HCT116 (cell line): ENCODE measurements at regions not wholly inside any gene's neighbourhood (a gene's known extent, or its start where the extent isn't known, plus 50 kb on each side); places are given as distances from the start of the nearest gene placed in this dataset.

Source experiments
- ATAC-seq: fragments of 200-7000 bp; cut with Tn5 transposase; 2 replicates; pipeline ENCODE4 v1.9.1; 2020; ENCODE audit warnings: mild to moderate bottlenecking, moderate library complexity
- BruUV-seq: library from RNA; stranded (reverse); fragments of 400-500 nt; replicated peaks from 2 replicates; lab custom pipeline; 2021; lab: Mats Ljungman, UMichigan
- CTCF ChIA-PET: fragments of 300-600 bp; sonication (Branson Sonifier 250); formaldehyde crosslinking; loops from one replicate; lab custom pipeline; 2021; ENCODE audit warnings: antibody characterized with exemption; lab: Charles Lee
- POLR2A ChIA-PET: fragments of 300-600, 350-600 bp; sonication (Branson Sonifier 250); formaldehyde crosslinking; loops from one replicate; lab custom pipeline; 2021; ENCODE audit warnings: antibody characterized with exemption; lab: Charles Lee
- RAD21 ChIA-PET, 2 experiments: fragments of 300-600 bp; sonication (Branson Sonifier 250); formaldehyde crosslinking; loops; one replicate each; lab custom pipeline; 2023; ENCODE audit warnings: low total read pairs in 2 of 2; ENCODE audit not compliant: uncharacterized antibody in 2 of 2, unreplicated experiment in 2 of 2, low non-redundant PET in 1 of 2; lab: Charles Lee
- DNase-seq: peaks from one replicate; pipeline ENCODE4 v3.0.0-alpha.2; 2010; ENCODE audit warnings: low read depth, low spot score
- H2AFZ ChIP-seq: fragments of 200-600 bp; shearing (Covaris generic), sonication (generic); 2 replicates; pipeline ENCODE4 v1.6.1; 2017; ENCODE audit warnings: low read depth, mixed run types, mixed read lengths, antibody characterized with exemption, low read length; ENCODE audit not compliant: poor library complexity, severe bottlenecking
- H3K27ac ChIP-seq: 2 replicates; pipeline ENCODE4 v1.5.1; 2012; ENCODE audit warnings: low read depth, low read length
- H3K27me3 ChIP-seq: fragments of 200-600 bp; sonication (generic); 2 replicates; pipeline ENCODE4 v1.6.1; 2016; ENCODE audit warnings: mixed run types, low read length, mixed read lengths; ENCODE audit not compliant: insufficient read depth
- H3K36me3 ChIP-seq, 2 experiments: fragments of 200-500 bp in 1 of 2; fragments of 200-600 bp in 1 of 2; sonication (Bioruptor generic) in 1 of 2; sonication (generic) in 1 of 2; 2 replicates each; pipeline versions ENCODE4 v1.5.1 to v1.6.1; 2014 to 2016; ENCODE audit warnings: low read length in 2 of 2, inconsistent platforms in 1 of 2, mixed read lengths in 1 of 2, mixed run types in 1 of 2; ENCODE audit not compliant: insufficient read depth in 2 of 2, control insufficient read depth in 1 of 2
- H3K4me1 ChIP-seq, 2 experiments: fragments of 200-600 bp in 1 of 2; sonication (generic) in 1 of 2; 2 replicates each; pipeline versions ENCODE4 v1.5.1 to v1.6.1; 2012 to 2017; ENCODE audit warnings: low read length in 2 of 2, inconsistent platforms in 1 of 2, mild to moderate bottlenecking in 1 of 2, mixed read lengths in 1 of 2, mixed run types in 1 of 2, moderate library complexity in 1 of 2; ENCODE audit not compliant: insufficient read depth in 2 of 2, control insufficient read depth in 1 of 2
- H3K4me2 ChIP-seq: fragments of 200-600 bp; sonication (generic); 2 replicates; pipeline ENCODE4 v1.6.1; 2017; ENCODE audit warnings: mixed run types, low read length, mixed read lengths
- H3K4me3 ChIP-seq, 2 experiments: fragments of 200-600 bp in 1 of 2; sonication (generic) in 1 of 2; replicated peaks in 1 of 2; 2 replicates each; pipeline ENCODE4 v1.5.1; 2011 to 2016; ENCODE audit warnings: low read length in 2 of 2, control low read depth in 1 of 2, low read depth in 1 of 2, mild to moderate bottlenecking in 1 of 2, mixed read lengths in 1 of 2, mixed run types in 1 of 2
- H3K79me2 ChIP-seq: fragments of 200-600 bp; sonication (generic); 2 replicates; pipeline ENCODE4 v1.6.1; 2017; ENCODE audit warnings: mild to moderate bottlenecking, mixed run types, low read length, moderate library complexity, mixed read lengths; ENCODE audit not compliant: insufficient read depth
- H3K9ac ChIP-seq: fragments of 200-600 bp; sonication (generic); 2 replicates; pipeline ENCODE4 v1.6.1; 2016; ENCODE audit warnings: low read length, mixed read lengths
- H3K9me2 ChIP-seq: fragments of 200-600 bp; sonication (generic), shearing (Covaris generic); 2 replicates; pipeline ENCODE4 v1.6.1; 2017; ENCODE audit warnings: mixed run types, mild to moderate bottlenecking, moderate library complexity; ENCODE audit not compliant: insufficient read depth
- H3K9me3 ChIP-seq, 2 experiments: fragments of 200-500 bp in 1 of 2; fragments of 200-600 bp in 1 of 2; sonication (Bioruptor generic) in 1 of 2; sonication (generic) in 1 of 2; 2 replicates each; pipeline ENCODE4 v1.6.1; 2014 to 2017; ENCODE audit warnings: low read length in 2 of 2, mixed read lengths in 2 of 2, inconsistent platforms in 1 of 2, low read depth in 1 of 2, mild to moderate bottlenecking in 1 of 2, mixed run types in 1 of 2, moderate library complexity in 1 of 2; ENCODE audit not compliant: control insufficient read depth in 1 of 2, insufficient read depth in 1 of 2
- H4K20me1 ChIP-seq: fragments of 200-600 bp; sonication (generic), shearing (Covaris generic); 2 replicates; pipeline ENCODE4 v1.6.1; 2017; ENCODE audit warnings: mixed run types, mild to moderate bottlenecking, moderate library complexity; ENCODE audit not compliant: insufficient read depth
- CBX3 ChIP-seq: IDR thresholded peaks from 2 replicates; pipeline ENCODE4 v1.6.1; 2012; ENCODE audit warnings: low read depth
- CEBPB ChIP-seq: IDR thresholded peaks from 2 replicates; pipeline ENCODE4 v1.6.1; 2012; ENCODE audit warnings: low read depth
- EGR1 ChIP-seq: IDR thresholded peaks from 2 replicates; pipeline ENCODE4 v1.6.1; 2012; ENCODE audit warnings: low read depth
- ELF1 ChIP-seq: IDR thresholded peaks from 2 replicates; pipeline ENCODE4 v1.6.1; 2012; ENCODE audit warnings: low read depth, borderline replicate concordance
- EZH2 ChIP-seq: fragments of 200-600 bp; sonication (generic); IDR thresholded peaks from 2 replicates; pipeline ENCODE4 v1.6.1; 2017; ENCODE audit warnings: antibody characterized with exemption, mixed run types
- EZH2phosphoT487 ChIP-seq: fragments of 200-600 bp; IDR thresholded peaks from 2 replicates; pipeline ENCODE4 v1.6.1; 2018; ENCODE audit warnings: antibody characterized with exemption, borderline replicate concordance
- FOSL1 ChIP-seq: IDR thresholded peaks from 2 replicates; pipeline ENCODE4 v1.6.1; 2012; ENCODE audit warnings: low read depth
- JUND ChIP-seq: IDR thresholded peaks from 2 replicates; pipeline ENCODE4 v1.6.1; 2012
- POLR2AphosphoS5 ChIP-seq: IDR thresholded peaks from 2 replicates; pipeline ENCODE4 v1.6.1; 2011; ENCODE audit warnings: mild to moderate bottlenecking, low read depth, low read length, moderate library complexity
- RAD21 ChIP-seq: IDR thresholded peaks from 2 replicates; pipeline ENCODE4 v1.6.1; 2012; ENCODE audit warnings: low read depth, mild to moderate bottlenecking
- SIN3A ChIP-seq: IDR thresholded peaks from 2 replicates; pipeline ENCODE4 v1.6.1; 2012; ENCODE audit warnings: low read depth
- SP1 ChIP-seq: IDR thresholded peaks from 2 replicates; pipeline ENCODE4 v1.6.1; 2012; ENCODE audit warnings: low read depth
- SRF ChIP-seq: IDR thresholded peaks from 2 replicates; pipeline ENCODE4 v1.6.1; 2012; ENCODE audit warnings: low read depth
- YY1 ChIP-seq: IDR thresholded peaks from 2 replicates; pipeline ENCODE4 v1.6.1; 2011; ENCODE audit warnings: low read length, low read depth, moderate library complexity, mild to moderate bottlenecking; ENCODE audit not compliant: insufficient replicate concordance; ENCODE audit errors: extremely low read depth
- ZBTB33 ChIP-seq: IDR thresholded peaks from 2 replicates; pipeline ENCODE4 v1.6.1; 2011; ENCODE audit warnings: mild to moderate bottlenecking, low read length, moderate library complexity; ENCODE audit not compliant: insufficient replicate concordance; ENCODE audit errors: extremely low read depth
- ZNF274 ChIP-seq: fragments of 200-500 bp; sonication (Bioruptor generic); IDR thresholded peaks from 2 replicates; pipeline ENCODE4 v1.6.1; 2014; ENCODE audit warnings: mild to moderate bottlenecking, low read depth, low read length, inconsistent platforms
- intact Hi-C: fragments of 100-400 bp; cut with micrococcal nuclease; formaldehyde crosslinking; loops from 2 replicates; pipeline ENCODE4 v1.10.0; 2022
- TF ChIP-seq, protein P1 (sequence below), 3 experiments: fragments of 200-600 bp in 1 of 3; sonication (generic) in 1 of 3; IDR thresholded peaks in 2 of 3; conservative IDR thresholded peaks in 1 of 3; 2 replicates each; pipeline ENCODE4 v1.5.1; 2012 to 2017; ENCODE audit warnings: low read depth in 2 of 3, low read length in 2 of 3, antibody characterized with exemption in 1 of 3, borderline replicate concordance in 1 of 3, control low read depth in 1 of 3, mild to moderate bottlenecking in 1 of 3, mixed read lengths in 1 of 3, mixed run types in 1 of 3, moderate library complexity in 1 of 3; ENCODE audit not compliant: insufficient read depth in 1 of 3
- TF ChIP-seq, protein P2 (sequence below): IDR thresholded peaks from 2 replicates; pipeline ENCODE4 v1.6.1; 2012

DNA sequence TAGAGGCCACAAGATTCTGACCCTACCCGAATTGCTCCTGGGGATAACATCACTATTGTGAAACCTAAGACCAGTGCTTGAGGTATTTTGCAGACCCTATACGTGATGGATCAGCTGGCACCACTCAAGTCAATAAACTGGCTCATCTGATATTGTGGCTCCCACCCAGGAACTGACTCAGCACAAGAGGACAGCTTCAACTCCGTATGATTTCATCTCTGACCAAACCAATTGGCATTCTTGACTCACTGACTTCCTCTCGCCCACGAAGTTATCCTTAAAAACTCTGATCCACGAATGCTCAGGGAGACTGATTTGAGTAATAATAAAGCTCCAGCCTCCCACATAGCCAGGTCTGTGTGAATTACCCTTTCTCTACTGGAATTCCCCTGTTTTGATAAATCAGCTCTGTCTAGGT, 1036.1 kb upstream of the TMEM132C start:
- Histone ChIP-seq H3K27ac (no peak overlapping the region), H3K9me2 (no peaks in the 10 kb centered on the region), H3K27me3 (no peaks in the 10 kb centered on the region), H3K4me1 (peaks cover 0 to 15% of the 10 kb centered on the region in 2 experiments; a peak in 2 of 4 replicates), H3K9me3 (no peaks in the 10 kb centered on the region), H3K36me3 (no peaks in the 10 kb centered on the region), H4K20me1 (no peaks in the 10 kb centered on the region), H3K9ac (no peak overlapping the region), H2AFZ (no peak overlapping the region), H3K4me3 (no peak overlapping the region), H3K4me2 (peak overlapping the region; percentile 49), H3K79me2 (no peaks in the 10 kb centered on the region)
- TF ChIP-seq, protein P1, sequence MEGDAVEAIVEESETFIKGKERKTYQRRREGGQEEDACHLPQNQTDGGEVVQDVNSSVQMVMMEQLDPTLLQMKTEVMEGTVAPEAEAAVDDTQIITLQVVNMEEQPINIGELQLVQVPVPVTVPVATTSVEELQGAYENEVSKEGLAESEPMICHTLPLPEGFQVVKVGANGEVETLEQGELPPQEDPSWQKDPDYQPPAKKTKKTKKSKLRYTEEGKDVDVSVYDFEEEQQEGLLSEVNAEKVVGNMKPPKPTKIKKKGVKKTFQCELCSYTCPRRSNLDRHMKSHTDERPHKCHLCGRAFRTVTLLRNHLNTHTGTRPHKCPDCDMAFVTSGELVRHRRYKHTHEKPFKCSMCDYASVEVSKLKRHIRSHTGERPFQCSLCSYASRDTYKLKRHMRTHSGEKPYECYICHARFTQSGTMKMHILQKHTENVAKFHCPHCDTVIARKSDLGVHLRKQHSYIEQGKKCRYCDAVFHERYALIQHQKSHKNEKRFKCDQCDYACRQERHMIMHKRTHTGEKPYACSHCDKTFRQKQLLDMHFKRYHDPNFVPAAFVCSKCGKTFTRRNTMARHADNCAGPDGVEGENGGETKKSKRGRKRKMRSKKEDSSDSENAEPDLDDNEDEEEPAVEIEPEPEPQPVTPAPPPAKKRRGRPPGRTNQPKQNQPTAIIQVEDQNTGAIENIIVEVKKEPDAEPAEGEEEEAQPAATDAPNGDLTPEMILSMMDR (IDR thresholded peaks at IDR 0.05 in 2 of 3, conservative IDR thresholded peaks at IDR 0.05 in 1 of 3; ENCODE audit: borderline replicate concordance in 1 of 3, insufficient read depth in 1 of 3, low read depth in 2 of 3, low read length in 2 of 3) = no peak
- TF ChIP-seq JUND (peak; percentile 80), RAD21 (no peak), EGR1 (peak; percentile 69; the same call in 1 of the 2 replicates), POLR2AphosphoS5 (peak; percentile 29; the same call in 1 of the 2 replicates), EZH2 (no peak), ZBTB33 (no peak), FOSL1 (peak; percentile 85), CEBPB (peak; percentile 46), EZH2phosphoT487 (no peak), SRF (no peak), ELF1 (no peak), SIN3A (0 out of 2 replicates have a peak, but pooled peaks have one; percentile 33), YY1 (no peak), ZNF274 (no peak), SP1 (peak; percentile 61), CBX3 (peak; percentile 19; the same call in 1 of the 2 replicates)
- TF ChIP-seq, protein P2, sequence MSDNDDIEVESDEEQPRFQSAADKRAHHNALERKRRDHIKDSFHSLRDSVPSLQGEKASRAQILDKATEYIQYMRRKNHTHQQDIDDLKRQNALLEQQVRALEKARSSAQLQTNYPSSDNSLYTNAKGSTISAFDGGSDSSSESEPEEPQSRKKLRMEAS = no peak
- CTCF ChIA-PET = no interaction called here
- RAD21 ChIA-PET = no interaction called here
- POLR2A ChIA-PET = no interaction called here
- DNase-seq (peak; percentile 48), ATAC-seq (peak; percentile 52)
- no TSS peak for BruUV-seq
- intact Hi-C loops = no loop called here
